GM12874 (cell line): ENCODE measurements at regions not wholly inside any gene's neighbourhood (a gene's known extent, or its start where the extent isn't known, plus 50 kb on each side); places are given as distances from the start of the nearest gene placed in this dataset.

Experiments used
- TF ChIP-seq, protein P1 (sequence below): IDR thresholded peaks from 2 replicates; pipeline ENCODE4 v1.5.1; 2011; ENCODE audit warnings: low read depth, mild to moderate bottlenecking, control low read depth, low read length, moderate library complexity; ENCODE audit not compliant: insufficient read depth

DNA sequence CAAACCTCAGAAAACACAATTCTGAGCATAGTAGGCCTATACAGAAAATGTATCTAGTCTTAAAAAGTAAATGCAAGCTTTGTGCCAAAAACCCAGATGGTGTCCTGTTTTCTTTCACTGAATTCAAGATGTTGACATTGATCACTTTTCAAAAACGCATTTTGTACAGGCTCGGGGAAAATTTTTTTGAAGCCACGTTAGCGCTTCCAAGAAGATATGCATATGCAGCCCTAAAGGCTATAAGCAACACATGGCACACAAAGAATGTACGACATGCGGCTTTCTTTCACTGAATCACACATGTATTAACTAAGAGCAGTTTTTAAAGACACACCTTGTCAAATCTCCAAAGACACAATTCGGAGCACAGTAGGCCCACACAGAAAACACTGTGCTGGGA is 115.4 kb downstream of the MRPL57 start:
- TF ChIP-seq, protein P1, sequence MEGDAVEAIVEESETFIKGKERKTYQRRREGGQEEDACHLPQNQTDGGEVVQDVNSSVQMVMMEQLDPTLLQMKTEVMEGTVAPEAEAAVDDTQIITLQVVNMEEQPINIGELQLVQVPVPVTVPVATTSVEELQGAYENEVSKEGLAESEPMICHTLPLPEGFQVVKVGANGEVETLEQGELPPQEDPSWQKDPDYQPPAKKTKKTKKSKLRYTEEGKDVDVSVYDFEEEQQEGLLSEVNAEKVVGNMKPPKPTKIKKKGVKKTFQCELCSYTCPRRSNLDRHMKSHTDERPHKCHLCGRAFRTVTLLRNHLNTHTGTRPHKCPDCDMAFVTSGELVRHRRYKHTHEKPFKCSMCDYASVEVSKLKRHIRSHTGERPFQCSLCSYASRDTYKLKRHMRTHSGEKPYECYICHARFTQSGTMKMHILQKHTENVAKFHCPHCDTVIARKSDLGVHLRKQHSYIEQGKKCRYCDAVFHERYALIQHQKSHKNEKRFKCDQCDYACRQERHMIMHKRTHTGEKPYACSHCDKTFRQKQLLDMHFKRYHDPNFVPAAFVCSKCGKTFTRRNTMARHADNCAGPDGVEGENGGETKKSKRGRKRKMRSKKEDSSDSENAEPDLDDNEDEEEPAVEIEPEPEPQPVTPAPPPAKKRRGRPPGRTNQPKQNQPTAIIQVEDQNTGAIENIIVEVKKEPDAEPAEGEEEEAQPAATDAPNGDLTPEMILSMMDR = no peak

DNA sequence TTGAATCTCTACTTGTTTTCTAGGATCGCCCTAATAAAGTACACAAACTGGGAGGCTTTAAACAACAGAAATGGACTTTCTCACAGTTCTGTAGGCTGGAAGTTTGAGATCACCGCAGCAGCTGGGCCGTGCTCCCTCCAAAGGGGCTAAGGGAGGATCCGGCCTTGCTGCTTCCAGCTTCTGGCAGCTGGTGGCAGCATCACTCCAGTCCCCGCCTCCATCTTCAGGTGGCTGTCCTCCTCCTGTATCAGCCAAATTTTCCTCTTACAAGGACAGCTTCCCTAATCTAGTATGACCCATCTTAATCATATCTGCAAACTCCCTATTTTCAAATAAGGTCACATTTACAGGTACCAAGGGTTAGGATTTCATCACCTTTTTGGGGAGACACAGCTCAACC is 120.5 kb downstream of the MRPL57 start:
- TF ChIP-seq, protein P1 = peak; percentile 55

DNA sequence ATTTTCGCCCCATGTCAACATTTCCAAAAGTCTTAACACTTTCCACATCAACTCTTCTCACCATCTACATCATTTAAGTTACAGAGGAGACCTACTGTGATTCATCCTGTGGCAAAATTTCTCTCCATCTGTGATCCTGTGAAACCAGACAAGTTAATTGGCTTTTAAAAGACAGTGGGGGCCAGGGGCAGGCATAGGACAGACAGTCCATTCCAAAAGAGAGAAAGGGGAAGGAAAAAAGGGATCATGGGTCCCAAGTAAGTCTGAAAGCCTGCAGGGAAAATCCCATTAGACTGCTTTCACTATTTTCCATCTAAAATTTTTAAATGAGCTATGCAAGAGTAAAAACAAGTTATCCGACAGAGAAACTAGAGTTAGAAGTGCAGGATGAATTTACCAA is 121.0 kb downstream of the MRPL57 start:
- TF ChIP-seq, protein P1 = no peak

DNA sequence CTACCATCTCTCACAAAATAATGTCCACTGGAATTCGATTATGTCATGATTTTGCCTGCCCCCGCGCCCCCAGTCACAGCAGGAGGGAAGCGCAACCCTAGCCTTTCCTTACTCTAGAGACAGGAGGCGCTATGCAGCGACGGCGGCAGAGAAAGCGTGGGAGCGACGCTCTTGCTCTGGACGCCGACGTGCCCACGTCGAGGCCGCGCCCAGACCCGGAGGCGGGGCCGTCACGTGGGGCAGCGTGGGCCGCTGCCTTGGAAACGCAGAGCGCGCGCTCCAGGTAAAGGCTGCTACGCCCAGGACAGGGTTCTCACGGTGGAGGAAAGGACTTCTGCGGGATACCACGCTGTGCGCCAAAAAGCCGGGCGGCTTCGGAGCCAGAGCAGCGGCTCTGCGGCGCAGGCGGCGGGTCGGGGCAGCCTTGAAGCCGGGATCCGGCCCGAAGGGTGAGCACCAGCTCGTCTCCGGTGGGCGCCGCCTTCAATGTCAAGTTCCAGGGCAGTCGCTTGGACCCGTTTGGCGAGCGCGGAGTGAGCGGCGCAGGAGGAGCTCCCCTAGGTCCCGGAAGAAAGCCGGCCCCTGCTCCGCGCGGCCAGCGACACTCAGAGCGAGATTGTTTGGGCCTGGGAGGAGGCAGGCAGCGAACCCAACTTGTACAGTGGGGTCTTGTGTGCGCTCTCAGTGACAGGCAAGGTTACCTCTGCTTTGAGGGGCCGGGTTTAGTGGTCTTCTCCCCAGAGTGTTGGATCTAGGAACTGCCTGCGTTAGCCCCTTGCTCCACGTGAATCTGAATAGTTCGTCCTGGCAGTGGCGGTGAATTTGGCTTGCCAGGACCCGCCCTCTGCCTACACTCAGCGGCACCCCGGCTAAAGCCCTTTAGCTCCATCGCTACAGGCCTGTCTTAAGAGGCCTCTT is 121.7 kb downstream of the MRPL57 start:
- TF ChIP-seq, protein P1 = peak; percentile 88

DNA sequence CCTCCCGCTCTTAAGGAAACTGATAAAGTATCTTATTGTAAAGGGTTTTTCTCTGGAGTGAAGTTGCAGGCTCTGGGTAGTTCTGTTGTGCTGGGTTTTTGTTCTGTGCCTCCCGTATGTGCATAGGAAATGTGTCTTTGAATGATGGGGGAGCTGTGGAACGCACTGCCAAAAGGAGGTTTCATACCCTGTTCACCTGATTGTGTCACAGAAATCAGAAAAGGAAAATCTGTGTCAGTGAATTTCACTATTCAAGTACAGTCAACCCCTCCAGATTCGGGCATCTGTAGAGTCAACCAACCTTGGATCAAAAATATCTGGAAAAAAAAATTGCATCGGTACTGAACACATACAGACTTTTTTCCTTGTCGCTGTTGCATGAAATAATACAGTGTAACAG is 127.8 kb downstream of the MRPL57 start:
- TF ChIP-seq, protein P1 = no peak

DNA sequence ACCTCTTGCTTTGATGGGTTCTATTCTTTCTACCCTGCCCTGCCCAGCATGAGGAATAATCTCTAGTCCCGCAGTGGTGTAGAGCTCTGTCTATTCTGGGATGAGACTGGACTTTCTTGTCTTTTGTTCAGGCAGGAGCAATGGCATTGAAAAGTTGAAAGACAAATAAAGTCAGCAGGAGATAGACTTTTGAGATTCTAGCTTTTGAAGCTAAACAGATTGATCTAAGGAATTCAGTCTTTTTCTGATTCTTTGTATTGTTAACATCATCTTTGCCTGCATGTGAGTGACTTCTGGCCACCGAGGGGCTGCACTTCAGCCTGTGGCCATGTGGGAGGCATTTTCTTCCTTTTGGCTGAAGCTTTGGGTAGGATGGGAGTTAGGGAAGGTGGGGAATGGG is 132.4 kb downstream of the MRPL57 start:
- TF ChIP-seq, protein P1 = no peak

DNA sequence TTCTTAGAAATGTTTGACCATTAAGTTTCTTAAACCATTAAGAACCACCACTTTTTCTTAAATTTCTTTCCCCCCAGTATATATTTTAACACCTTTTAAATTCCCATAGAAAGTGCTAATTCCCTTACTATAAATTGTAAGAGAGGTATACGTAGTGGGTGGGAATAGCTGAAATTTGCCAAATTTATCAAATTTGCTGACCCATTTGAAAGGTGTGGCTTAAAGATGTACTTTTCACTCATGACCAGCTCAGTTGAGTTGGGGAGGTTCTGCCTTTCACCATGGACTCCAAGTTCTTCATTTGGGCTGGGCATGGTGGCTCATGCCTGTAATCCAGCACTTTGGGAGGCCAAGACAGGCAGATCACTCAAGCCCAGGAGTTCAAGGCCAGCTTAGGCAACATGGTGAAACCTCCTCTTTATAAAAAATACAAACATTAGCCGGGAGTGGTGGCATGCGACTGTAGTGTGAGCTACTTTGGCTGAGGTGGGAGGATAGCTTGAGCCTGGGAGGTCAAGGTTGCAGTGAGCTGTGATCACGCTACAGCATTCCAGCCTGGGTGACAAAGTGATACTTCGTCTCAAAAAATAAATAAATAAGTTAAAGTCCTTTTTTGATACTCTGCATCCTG is 133.2 kb downstream of the MRPL57 start:
- TF ChIP-seq, protein P1 = no peak
